ENCODE measurements at regions not wholly inside any gene's neighbourhood (a gene's known extent, or its start where the extent isn't known, plus 50 kb on each side); places are given as distances from the start of the nearest gene placed in this dataset.
A peak's percentile ranks its signal among the peaks of the same experiment; 100 is the strongest.

- Histone ChIP-seq H3K27me3 (ENCODE audit: insufficient read depth, poor library complexity, severe bottlenecking) (no peaks in the 10 kb centered on the region), H3K4me3 (replicated peaks; ENCODE audit: insufficient read depth, low read length) (no peak overlapping the region), H3K27ac (replicated peaks) (no peak overlapping the region)
- TF ChIP-seq REST (IDR thresholded peaks at IDR 0.05; ENCODE audit: insufficient replicate concordance, low read depth) = no peak
- TF ChIP-seq CTCF (IDR thresholded peaks at IDR 0.05; ENCODE audit: insufficient read depth, low read length) = no peak
- TF ChIP-seq SPI1 (IDR thresholded peaks at IDR 0.05; ENCODE audit: borderline replicate concordance, low read depth) = no peak
- no peak for TF ChIP-seq GABPA (IDR thresholded peaks at IDR 0.05; ENCODE audit: low read depth)
- TF ChIP-seq POLR2AphosphoS5 (IDR thresholded peaks at IDR 0.05; ENCODE audit: low read depth) = no peak
- no peak for DNase-seq (ENCODE audit: low read depth in 1 of 2, low spot score in 1 of 2)
Observed at GRCh38 chr1:229853751-229854150, 213.3 kb upstream of the GALNT2 start.

DNA sequence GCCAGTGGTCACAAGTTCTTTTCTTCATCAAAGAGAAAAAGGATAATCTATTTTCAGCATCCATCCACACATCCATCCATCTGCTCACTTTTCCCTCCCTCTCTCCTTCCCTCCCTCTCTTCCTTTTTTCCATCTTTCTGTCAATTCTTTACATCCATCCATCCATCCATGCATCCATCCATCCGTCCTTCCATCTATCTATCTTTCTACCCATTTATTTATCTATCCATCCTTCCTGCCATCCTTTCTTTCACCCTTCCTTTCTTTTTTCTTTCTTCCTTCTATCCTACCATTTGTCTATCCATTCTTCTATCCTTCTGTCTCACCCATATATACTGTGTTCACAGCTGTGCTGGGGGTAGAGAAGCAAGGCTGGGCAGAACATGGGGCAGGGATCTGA, 212.4 kb upstream of the GALNT2 start:
- Histone ChIP-seq H3K27ac (replicated peaks) (no peak overlapping the region), H3K27me3 (ENCODE audit: insufficient read depth, poor library complexity, severe bottlenecking) (no peaks in the 10 kb centered on the region), H3K4me3 (replicated peaks; ENCODE audit: insufficient read depth, low read length) (no peak overlapping the region)
- no peak for DNase-seq (ENCODE audit: low read depth in 1 of 2, low spot score in 1 of 2)
- TF ChIP-seq CTCF (IDR thresholded peaks at IDR 0.05; ENCODE audit: insufficient read depth, low read length) = no peak
- no peak for TF ChIP-seq POLR2AphosphoS5 (IDR thresholded peaks at IDR 0.05; ENCODE audit: low read depth)
- no peak for TF ChIP-seq GABPA (IDR thresholded peaks at IDR 0.05; ENCODE audit: low read depth)
- TF ChIP-seq SPI1 (IDR thresholded peaks at IDR 0.05; ENCODE audit: borderline replicate concordance, low read depth) = no peak
- TF ChIP-seq REST (IDR thresholded peaks at IDR 0.05; ENCODE audit: insufficient replicate concordance, low read depth) = no peak

GRCh38 chr1:229856009-229856650, 210.9 kb upstream of the GALNT2 start:
- peak in 1 of 2 experiments; percentile 64 for DNase-seq (ENCODE audit: low read depth in 1 of 2, low spot score in 1 of 2)
- H3K4me3 ChIP-seq (replicated peaks; ENCODE audit: insufficient read depth, low read length) = peak overlapping the region; percentile 32
- H3K27me3 ChIP-seq (ENCODE audit: insufficient read depth, poor library complexity, severe bottlenecking) = no peaks in the 10 kb centered on the region
- peak overlapping the region; percentile 28 for H3K27ac ChIP-seq (replicated peaks)
- TF ChIP-seq SPI1 (IDR thresholded peaks at IDR 0.05; ENCODE audit: borderline replicate concordance, low read depth) (no peak), POLR2AphosphoS5 (IDR thresholded peaks at IDR 0.05; ENCODE audit: low read depth) (no peak), REST (IDR thresholded peaks at IDR 0.05; ENCODE audit: insufficient replicate concordance, low read depth) (no peak), CTCF (IDR thresholded peaks at IDR 0.05; ENCODE audit: insufficient read depth, low read length) (no peak), GABPA (IDR thresholded peaks at IDR 0.05; ENCODE audit: low read depth) (no peak)

Data from HL-60 (cell line).